ENCODE measurements at regions not wholly inside any gene's neighbourhood (a gene's known extent, or its start where the extent isn't known, plus 50 kb on each side); places are given as distances from the start of the nearest gene placed in this dataset.

- no peak for TF ChIP-seq RNF2 (IDR thresholded peaks at IDR 0.05; ENCODE audit: borderline replicate concordance, low read depth, low read length, missing control alignments, poor library complexity, severe bottlenecking)
- TF ChIP-seq SP2 (IDR thresholded peaks at IDR 0.05; ENCODE audit: low read length), result no peak
- TF ChIP-seq CHD2 (IDR thresholded peaks at IDR 0.05; ENCODE audit: low read length), result no peak
These were observed 73.2 kb upstream of the IPO5 start (continued) for GRCh38 chr13:97880311-97880675.
